ENCODE measurements at regions not wholly inside any gene's neighbourhood (a gene's known extent, or its start where the extent isn't known, plus 50 kb on each side); places are given as distances from the start of the nearest gene placed in this dataset.

GRCh38 chr9:129342591-129343423 lies 164.7 kb upstream of the IER5L start:
- no peak for DNase-seq (ENCODE audit: low spot score)

GRCh38 chr9:129341987-129342348 lies 163.9 kb upstream of the IER5L start:
- no peak for DNase-seq (ENCODE audit: low spot score)

GRCh38 chr9:129341171-129341986 lies 163.3 kb upstream of the IER5L start:
- no peak for DNase-seq (ENCODE audit: low spot score)

- no peak for DNase-seq (ENCODE audit: low spot score)
These were observed 162.5 kb upstream of the IER5L start for GRCh38 chr9:129340427-129341170.

GRCh38 chr9:129339539-129340157 lies 161.6 kb upstream of the IER5L start:
- DNase-seq (ENCODE audit: low spot score) = no peak

GRCh38 chr9:129338724-129339430 lies 160.8 kb upstream of the IER5L start:
- DNase-seq (ENCODE audit: low spot score) = no peak

GRCh38 chr9:129337336-129338140 lies 159.5 kb upstream of the IER5L start:
- no peak for DNase-seq (ENCODE audit: low spot score)

- DNase-seq (ENCODE audit: low spot score) = no peak
These were observed 158.7 kb upstream of the IER5L start for GRCh38 chr9:129336601-129337331.

- DNase-seq (ENCODE audit: low spot score) = no peak
These were observed 158.1 kb upstream of the IER5L start for GRCh38 chr9:129336130-129336528.

GRCh38 chr9:129335464-129336129 lies 157.5 kb upstream of the IER5L start:
- no peak for DNase-seq (ENCODE audit: low spot score)

- peak; percentile 93 for DNase-seq (ENCODE audit: low spot score)
These were observed 156.3 kb upstream of the IER5L start for GRCh38 chr9:129334105-129334935.

GRCh38 chr9:129333617-129334104 lies 155.6 kb upstream of the IER5L start:
- no peak for DNase-seq (ENCODE audit: low spot score)

GRCh38 chr9:129332581-129332980 lies 154.5 kb upstream of the IER5L start:
- DNase-seq (ENCODE audit: low spot score) = no peak

GRCh38 chr9:129331772-129332500 lies 153.9 kb upstream of the IER5L start:
- DNase-seq (ENCODE audit: low spot score) = no peak

GRCh38 chr9:129331493-129331765 lies 153.4 kb upstream of the IER5L start:
- no peak for DNase-seq (ENCODE audit: low spot score)

- no peak for DNase-seq (ENCODE audit: low spot score)
These were observed 152.8 kb upstream of the IER5L start for GRCh38 chr9:129330711-129331492.
